KMS-11 (cell line): ENCODE measurements at regions not wholly inside any gene's neighbourhood (a gene's known extent, or its start where the extent isn't known, plus 50 kb on each side); places are given as distances from the start of the nearest gene placed in this dataset.

Experiments used
- H2AFZ ChIP-seq: fragments of 200-600 bp; sonication (generic); 2 replicates; pipeline ENCODE4 v1.6.1; 2016; ENCODE audit warnings: antibody characterized with exemption, mixed run types, low read depth
- H3K27ac ChIP-seq: fragments of 200-600 bp; sonication (generic); 2 replicates; pipeline ENCODE4 v1.6.1; 2016; ENCODE audit warnings: mild to moderate bottlenecking, mixed run types
- H3K27me3 ChIP-seq: fragments of 200-600 bp; sonication (generic); 2 replicates; pipeline ENCODE4 v1.6.1; 2017; ENCODE audit warnings: mild to moderate bottlenecking, low read depth, mixed run types, moderate library complexity; ENCODE audit not compliant: insufficient read depth
- H3K36me3 ChIP-seq: fragments of 200-600 bp; sonication (generic); 2 replicates; pipeline ENCODE4 v1.6.1; 2017; ENCODE audit warnings: mild to moderate bottlenecking, mixed run types; ENCODE audit not compliant: insufficient read depth
- H3K4me1 ChIP-seq: fragments of 200-600 bp; sonication (generic); 2 replicates; pipeline ENCODE4 v1.6.1; 2016; ENCODE audit warnings: mild to moderate bottlenecking, low read depth, mixed run types; ENCODE audit not compliant: poor library complexity, severe bottlenecking
- H3K4me2 ChIP-seq: fragments of 200-600 bp; sonication (generic); 2 replicates; pipeline ENCODE4 v1.7.0; 2016; ENCODE audit warnings: mild to moderate bottlenecking, mixed run types
- H3K4me3 ChIP-seq: fragments of 200-600 bp; sonication (generic); IDR thresholded peaks from 2 replicates; pipeline ENCODE4 v1.6.1; 2017; ENCODE audit warnings: low read depth, low read length, mixed read lengths; ENCODE audit not compliant: insufficient read depth
- H3K79me2 ChIP-seq: fragments of 200-600 bp; sonication (generic); 2 replicates; pipeline ENCODE4 v1.6.1; 2016; ENCODE audit warnings: low read depth, mixed run types; ENCODE audit not compliant: insufficient read depth
- H3K9ac ChIP-seq: fragments of 200-600 bp; sonication (generic); 2 replicates; pipeline ENCODE4 v1.6.1; 2016; ENCODE audit warnings: mild to moderate bottlenecking, mixed run types
- H4K20me1 ChIP-seq: fragments of 200-600 bp; sonication (generic); 2 replicates; pipeline ENCODE4 v1.6.1; 2016; ENCODE audit warnings: mild to moderate bottlenecking, mixed run types; ENCODE audit not compliant: insufficient read depth
- TF ChIP-seq, protein P1 (sequence below): fragments of 200-600 bp; sonication (generic); conservative IDR thresholded peaks from 2 replicates; pipeline ENCODE4 v1.6.1; 2017; ENCODE audit warnings: low read depth, mild to moderate bottlenecking, antibody characterized with exemption, low read length, moderate library complexity, mixed read lengths

DNA sequence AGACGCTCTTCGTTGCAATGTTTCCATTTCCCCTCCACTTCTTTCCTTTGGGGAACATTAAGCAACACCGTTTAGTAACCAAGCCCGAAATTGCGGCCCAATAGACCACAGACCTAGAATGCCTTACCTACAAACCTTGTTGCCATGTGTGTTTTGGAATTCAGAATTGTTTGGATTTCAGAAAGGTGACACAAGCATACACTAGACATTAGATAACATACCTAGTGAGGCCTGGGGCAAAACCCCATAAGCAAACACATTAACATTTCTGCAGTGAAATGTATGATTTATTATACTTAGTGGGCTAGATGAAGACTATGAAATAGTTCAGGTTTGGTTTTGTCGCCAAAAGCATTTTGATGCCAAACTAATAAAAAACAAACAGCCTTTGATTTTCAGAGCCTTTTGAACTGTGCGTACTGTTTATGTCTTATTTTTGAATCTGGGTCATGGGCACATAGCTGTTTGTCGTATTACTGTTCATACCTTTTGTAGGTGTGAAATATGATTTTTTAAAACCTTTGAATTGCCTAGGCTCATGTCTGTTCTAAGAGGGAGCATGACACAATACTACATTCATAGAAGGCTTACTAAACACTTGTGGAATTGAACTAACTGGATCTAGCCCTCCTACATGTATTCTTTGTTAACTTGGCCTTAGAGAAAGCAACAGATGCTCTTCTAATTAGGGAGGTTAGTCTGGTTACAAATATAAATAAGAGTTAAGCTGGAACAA, 88.6 kb upstream of the TMEM164 start:
- no peaks in the 10 kb centered on the region for H4K20me1 ChIP-seq
- no peak overlapping the region for H3K9ac ChIP-seq
- TF ChIP-seq, protein P1, sequence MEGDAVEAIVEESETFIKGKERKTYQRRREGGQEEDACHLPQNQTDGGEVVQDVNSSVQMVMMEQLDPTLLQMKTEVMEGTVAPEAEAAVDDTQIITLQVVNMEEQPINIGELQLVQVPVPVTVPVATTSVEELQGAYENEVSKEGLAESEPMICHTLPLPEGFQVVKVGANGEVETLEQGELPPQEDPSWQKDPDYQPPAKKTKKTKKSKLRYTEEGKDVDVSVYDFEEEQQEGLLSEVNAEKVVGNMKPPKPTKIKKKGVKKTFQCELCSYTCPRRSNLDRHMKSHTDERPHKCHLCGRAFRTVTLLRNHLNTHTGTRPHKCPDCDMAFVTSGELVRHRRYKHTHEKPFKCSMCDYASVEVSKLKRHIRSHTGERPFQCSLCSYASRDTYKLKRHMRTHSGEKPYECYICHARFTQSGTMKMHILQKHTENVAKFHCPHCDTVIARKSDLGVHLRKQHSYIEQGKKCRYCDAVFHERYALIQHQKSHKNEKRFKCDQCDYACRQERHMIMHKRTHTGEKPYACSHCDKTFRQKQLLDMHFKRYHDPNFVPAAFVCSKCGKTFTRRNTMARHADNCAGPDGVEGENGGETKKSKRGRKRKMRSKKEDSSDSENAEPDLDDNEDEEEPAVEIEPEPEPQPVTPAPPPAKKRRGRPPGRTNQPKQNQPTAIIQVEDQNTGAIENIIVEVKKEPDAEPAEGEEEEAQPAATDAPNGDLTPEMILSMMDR: no peak

DNA sequence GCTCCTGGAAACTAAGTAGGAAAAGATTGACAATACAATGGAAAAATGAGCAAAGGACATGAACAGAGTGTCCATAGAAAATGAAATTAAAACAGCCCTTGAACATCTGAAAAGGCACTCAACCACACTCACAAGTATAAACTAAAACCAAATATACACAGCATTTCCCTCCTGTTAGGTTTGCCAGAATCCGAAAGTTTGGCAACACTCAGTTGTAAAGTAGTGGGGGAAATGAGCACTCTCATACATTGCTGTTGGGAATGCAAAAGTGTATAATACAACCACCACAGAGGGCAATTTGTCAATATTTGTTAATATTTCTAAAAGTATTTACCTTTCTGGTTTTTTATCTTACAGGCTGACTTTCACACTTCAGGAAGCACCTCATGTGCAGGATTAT, 84.2 kb upstream of the TMEM164 start:
- TF ChIP-seq, protein P1: no peak
- Histone ChIP-seq H3K4me2 (no peak overlapping the region), H2AFZ (no peak overlapping the region), H3K27me3 (no peaks in the 10 kb centered on the region), H4K20me1 (no peaks in the 10 kb centered on the region), H3K79me2 (no peaks in the 10 kb centered on the region), H3K27ac (no peak overlapping the region), H3K4me1 (no peaks in the 10 kb centered on the region), H3K4me3 (no peak overlapping the region), H3K9ac (no peak overlapping the region), H3K36me3 (no peaks in the 10 kb centered on the region)

More for the DNA sequence above, 88.6 kb upstream of the TMEM164 start:
- H3K79me2 ChIP-seq: no peaks in the 10 kb centered on the region
- H3K27ac ChIP-seq: no peak overlapping the region
- no peaks in the 10 kb centered on the region for H3K4me1 ChIP-seq
- H3K27me3 ChIP-seq: no peaks in the 10 kb centered on the region
- H3K4me2 ChIP-seq: no peak overlapping the region
- H3K36me3 ChIP-seq: no peaks in the 10 kb centered on the region
- H2AFZ ChIP-seq: no peak overlapping the region
- no peak overlapping the region for H3K4me3 ChIP-seq

DNA sequence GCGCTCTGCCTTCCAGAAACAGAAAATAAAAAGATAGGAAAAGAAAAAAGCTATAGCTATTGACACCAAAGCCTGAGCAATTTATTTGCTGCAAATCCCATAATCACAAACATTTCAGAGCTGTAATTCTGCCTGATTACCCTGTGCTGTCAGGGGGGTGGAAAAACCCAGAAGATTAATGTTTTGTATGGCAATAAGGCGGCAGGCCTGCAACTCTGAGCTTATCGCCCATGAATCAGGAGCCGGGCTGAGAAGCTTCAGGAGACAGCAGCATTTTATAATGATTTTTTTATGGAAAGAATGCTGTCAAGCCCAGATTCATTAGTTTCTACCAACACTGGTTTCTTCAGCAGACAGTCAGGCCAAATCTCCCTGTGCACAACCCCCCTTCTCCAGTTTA, 82.6 kb upstream of the TMEM164 start:
- TF ChIP-seq, protein P1: no peak
- no peak overlapping the region for H3K27ac ChIP-seq

DNA sequence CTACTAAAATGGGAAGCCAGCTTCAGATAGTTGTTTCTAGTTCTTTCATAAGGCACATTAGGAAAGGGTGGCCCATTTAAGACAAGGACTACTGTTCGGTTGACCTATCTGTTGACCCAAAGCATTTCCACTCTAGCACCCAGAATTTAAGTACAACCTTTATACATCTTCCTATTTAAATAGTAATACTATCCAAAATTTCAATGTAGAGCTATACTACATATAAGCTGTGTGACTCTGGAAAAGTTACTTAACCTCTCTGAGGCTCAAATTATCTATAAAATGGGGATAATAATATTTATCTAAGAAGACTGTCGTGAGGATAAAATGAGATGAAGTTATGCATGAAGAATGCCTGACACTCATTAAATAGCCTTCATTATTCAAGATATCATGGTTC, 82.0 kb upstream of the TMEM164 start:
- H2AFZ ChIP-seq: no peak overlapping the region
- peaks cover 17% of the 10 kb centered on the region for H3K4me1 ChIP-seq
- no peak overlapping the region for H3K9ac ChIP-seq
- H3K36me3 ChIP-seq: no peaks in the 10 kb centered on the region
- H4K20me1 ChIP-seq: no peaks in the 10 kb centered on the region
- no peak overlapping the region for H3K4me2 ChIP-seq
- TF ChIP-seq, protein P1: no peak
- no peak overlapping the region for H3K27ac ChIP-seq
- H3K4me3 ChIP-seq: no peak overlapping the region
- H3K27me3 ChIP-seq: no peaks in the 10 kb centered on the region
- H3K79me2 ChIP-seq: no peaks in the 10 kb centered on the region

More for the DNA sequence above, 82.6 kb upstream of the TMEM164 start:
- H3K36me3 ChIP-seq: no peaks in the 10 kb centered on the region
- no peaks in the 10 kb centered on the region for H4K20me1 ChIP-seq
- no peak overlapping the region for H3K4me3 ChIP-seq
- no peaks in the 10 kb centered on the region for H3K27me3 ChIP-seq
- peaks cover 12% of the 10 kb centered on the region for H3K4me1 ChIP-seq
- H3K4me2 ChIP-seq: no peak overlapping the region
- H3K9ac ChIP-seq: no peak overlapping the region
- no peaks in the 10 kb centered on the region for H3K79me2 ChIP-seq
- H2AFZ ChIP-seq: no peak overlapping the region
